ENCODE measurements at regions not wholly inside any gene's neighbourhood (a gene's known extent, or its start where the extent isn't known, plus 50 kb on each side); places are given as distances from the start of the nearest gene placed in this dataset.
"Not testable (repeated sequence)": the region's sequence is repeated elsewhere in the genome, so short reads cannot be mapped to it uniquely, and the experiment has no call there.

GRCh38 chr13:63481334-63481733, 2065.7 kb upstream of the PCDH20 start:
- no peak for DNase-seq (ENCODE audit: low spot score)

GRCh38 chr13:63472711-63473110, 2057.1 kb upstream of the PCDH20 start:
- no peak for DNase-seq (ENCODE audit: low spot score)

- DNase-seq (ENCODE audit: low spot score), result no peak
These were observed 2048.3 kb upstream of the PCDH20 start for GRCh38 chr13:63463782-63464610.

GRCh38 chr13:63460462-63461090, 2044.9 kb upstream of the PCDH20 start:
- no peak for DNase-seq (ENCODE audit: low spot score)

GRCh38 chr13:63457186-63457585, 2041.5 kb upstream of the PCDH20 start:
- DNase-seq (ENCODE audit: low spot score), result no peak

- DNase-seq (ENCODE audit: low spot score), result no peak
These were observed 2040.3 kb upstream of the PCDH20 start for GRCh38 chr13:63455938-63456337.

GRCh38 chr13:63449550-63449949, 2033.9 kb upstream of the PCDH20 start:
- DNase-seq (ENCODE audit: low spot score), result no peak

- no peak for DNase-seq (ENCODE audit: low spot score)
These were observed 2033.0 kb upstream of the PCDH20 start for GRCh38 chr13:63448692-63449091.

- DNase-seq (ENCODE audit: low spot score), result no peak
These were observed 2030.7 kb upstream of the PCDH20 start for GRCh38 chr13:63446329-63446728.

GRCh38 chr13:63444225-63444624, 2028.6 kb upstream of the PCDH20 start:
- DNase-seq (ENCODE audit: low spot score), result not testable (repeated sequence)

- no peak for DNase-seq (ENCODE audit: low spot score)
These were observed 2023.3 kb upstream of the PCDH20 start for GRCh38 chr13:63438951-63439350.

GRCh38 chr13:63436325-63436668, 2020.6 kb upstream of the PCDH20 start:
- DNase-seq (ENCODE audit: low spot score), result no peak

GRCh38 chr13:63435667-63436324, 2020.1 kb upstream of the PCDH20 start:
- DNase-seq (ENCODE audit: low spot score), result no peak

- DNase-seq (ENCODE audit: low spot score), result no peak
These were observed 2018.0 kb upstream of the PCDH20 start for GRCh38 chr13:63433546-63434150.

GRCh38 chr13:63427170-63427569, 2011.5 kb upstream of the PCDH20 start:
- DNase-seq (ENCODE audit: low spot score), result no peak

GRCh38 chr13:63425131-63425530, 2009.5 kb upstream of the PCDH20 start:
- DNase-seq (ENCODE audit: low spot score), result no peak

GRCh38 chr13:63421123-63421522, 2005.5 kb upstream of the PCDH20 start:
- DNase-seq (ENCODE audit: low spot score), result no peak

- no peak for DNase-seq (ENCODE audit: low spot score)
These were observed 2005.0 kb upstream of the PCDH20 start for GRCh38 chr13:63420685-63421084.

GRCh38 chr13:63414247-63414646, 1998.6 kb upstream of the PCDH20 start:
- no peak for DNase-seq (ENCODE audit: low spot score)

GRCh38 chr13:63409791-63410351, 1994.2 kb upstream of the PCDH20 start:
- no peak for DNase-seq (ENCODE audit: low spot score)

- DNase-seq (ENCODE audit: low spot score), result no peak
These were observed 1992.9 kb upstream of the PCDH20 start for GRCh38 chr13:63408331-63409189.

Data from mesenteric fat pad (tissue), 1 donor.